ENCODE measurements at regions not wholly inside any gene's neighbourhood (a gene's known extent, or its start where the extent isn't known, plus 50 kb on each side); places are given as distances from the start of the nearest gene placed in this dataset.

- Histone ChIP-seq H3K4me2 (ENCODE audit: low read depth, low read length) (no peak overlapping the region), H3K4me1 (ENCODE audit: low read length) (no peaks in the 10 kb centered on the region), H3K36me3 (replicated peaks; ENCODE audit: insufficient read depth, low read length) (no peaks in the 10 kb centered on the region), H3K9me3 (replicated peaks; ENCODE audit: insufficient read depth, low read length) (no peaks in the 10 kb centered on the region), H3K27ac (ENCODE audit: low read length) (no peak overlapping the region), H3K27me3 (replicated peaks; ENCODE audit: insufficient read depth, low read length) (no peaks in the 10 kb centered on the region), H3F3A (ENCODE audit: insufficient read depth, low read length) (no peaks in the 10 kb centered on the region), H2AFZ (ENCODE audit: low read length) (no peak overlapping the region), H3K9me2 (replicated peaks; ENCODE audit: insufficient read depth, low read length) (no peaks in the 10 kb centered on the region), H3K4me3 (ENCODE audit: low read length) (no peak overlapping the region), H3K9ac (ENCODE audit: low read length) (no peak overlapping the region), H3K79me2 (ENCODE audit: low read length) (no peaks in the 10 kb centered on the region), H4K20me1 (ENCODE audit: insufficient read depth, low read length) (no peaks in the 10 kb centered on the region)
- no peak for DNase-seq
- TF ChIP-seq EZH2phosphoT487 (IDR thresholded peaks at IDR 0.05; ENCODE audit: low read length) = no peak
- no peak for TF ChIP-seq EZH2 (optimal IDR thresholded peaks at IDR 0.05; ENCODE audit: low read depth, low read length)
- TF ChIP-seq CTCF (IDR thresholded peaks at IDR 0.05; ENCODE audit: low read length) = no peak
Measured at GRCh38 chr3:99339222-99339621, 299.2 kb upstream of the COL8A1 start.

- Histone ChIP-seq H3K4me3 (ENCODE audit: low read length) (no peak overlapping the region), H3K9me2 (replicated peaks; ENCODE audit: insufficient read depth, low read length) (no peaks in the 10 kb centered on the region), H3K4me1 (ENCODE audit: low read length) (no peaks in the 10 kb centered on the region), H3K27me3 (replicated peaks; ENCODE audit: insufficient read depth, low read length) (no peaks in the 10 kb centered on the region), H3K79me2 (ENCODE audit: low read length) (no peaks in the 10 kb centered on the region), H3K9ac (ENCODE audit: low read length) (no peak overlapping the region), H4K20me1 (ENCODE audit: insufficient read depth, low read length) (no peaks in the 10 kb centered on the region), H3K9me3 (replicated peaks; ENCODE audit: insufficient read depth, low read length) (no peaks in the 10 kb centered on the region), H3K36me3 (replicated peaks; ENCODE audit: insufficient read depth, low read length) (no peaks in the 10 kb centered on the region), H3K27ac (ENCODE audit: low read length) (no peak overlapping the region), H2AFZ (ENCODE audit: low read length) (no peak overlapping the region), H3F3A (ENCODE audit: insufficient read depth, low read length) (no peaks in the 10 kb centered on the region), H3K4me2 (ENCODE audit: low read depth, low read length) (no peak overlapping the region)
- DNase-seq = no peak
- no peak for TF ChIP-seq EZH2phosphoT487 (IDR thresholded peaks at IDR 0.05; ENCODE audit: low read length)
- no peak for TF ChIP-seq CTCF (IDR thresholded peaks at IDR 0.05; ENCODE audit: low read length)
- no peak for TF ChIP-seq EZH2 (optimal IDR thresholded peaks at IDR 0.05; ENCODE audit: low read depth, low read length)
Measured at GRCh38 chr3:99332718-99333117, 305.7 kb upstream of the COL8A1 start.

- Histone ChIP-seq H3K27ac (ENCODE audit: low read length) (no peak overlapping the region), H3K36me3 (replicated peaks; ENCODE audit: insufficient read depth, low read length) (no peaks in the 10 kb centered on the region), H3K27me3 (replicated peaks; ENCODE audit: insufficient read depth, low read length) (no peaks in the 10 kb centered on the region), H3K4me1 (ENCODE audit: low read length) (no peaks in the 10 kb centered on the region), H3K4me3 (ENCODE audit: low read length) (no peak overlapping the region), H3K79me2 (ENCODE audit: low read length) (no peaks in the 10 kb centered on the region), H4K20me1 (ENCODE audit: insufficient read depth, low read length) (no peaks in the 10 kb centered on the region), H3K9me3 (replicated peaks; ENCODE audit: insufficient read depth, low read length) (no peaks in the 10 kb centered on the region), H3K4me2 (ENCODE audit: low read depth, low read length) (no peak overlapping the region), H3F3A (ENCODE audit: insufficient read depth, low read length) (no peaks in the 10 kb centered on the region), H3K9me2 (replicated peaks; ENCODE audit: insufficient read depth, low read length) (no peaks in the 10 kb centered on the region), H3K9ac (ENCODE audit: low read length) (no peak overlapping the region), H2AFZ (ENCODE audit: low read length) (no peak overlapping the region)
- TF ChIP-seq CTCF (IDR thresholded peaks at IDR 0.05; ENCODE audit: low read length) = no peak
- no peak for TF ChIP-seq EZH2 (optimal IDR thresholded peaks at IDR 0.05; ENCODE audit: low read depth, low read length)
- no peak for TF ChIP-seq EZH2phosphoT487 (IDR thresholded peaks at IDR 0.05; ENCODE audit: low read length)
- no peak for DNase-seq
Measured at GRCh38 chr3:99332276-99332675, 306.1 kb upstream of the COL8A1 start.
